Ishikawa (cell line): ENCODE measurements at regions not wholly inside any gene's neighbourhood (a gene's known extent, or its start where the extent isn't known, plus 50 kb on each side); places are given as distances from the start of the nearest gene placed in this dataset.

Source experiments
- CEBPB ChIP-seq: IDR thresholded peaks from 2 replicates; pipeline ENCODE4 v1.6.1; 2012
- CREB1 ChIP-seq: IDR thresholded peaks from 2 replicates; pipeline ENCODE4 v1.6.1; 2012; ENCODE audit warnings: low read depth
- EGR1 ChIP-seq: IDR thresholded peaks from 2 replicates; pipeline ENCODE4 v1.6.1; 2012
- EP300 ChIP-seq: IDR thresholded peaks from 2 replicates; pipeline ENCODE4 v1.6.1; 2012; ENCODE audit warnings: borderline replicate concordance
- FOXM1 ChIP-seq: IDR thresholded peaks from 2 replicates; pipeline ENCODE4 v1.6.1; 2012; ENCODE audit warnings: low read depth, borderline replicate concordance
- MAX ChIP-seq: IDR thresholded peaks from 2 replicates; pipeline ENCODE4 v1.6.1; 2012
- NFIC ChIP-seq: IDR thresholded peaks from 2 replicates; pipeline ENCODE4 v1.6.1; 2012
- RAD21 ChIP-seq: IDR thresholded peaks from 2 replicates; pipeline ENCODE4 v1.6.1; 2012; ENCODE audit warnings: low read depth
- REST ChIP-seq: IDR thresholded peaks from 2 replicates; pipeline ENCODE4 v1.6.1; 2012; ENCODE audit warnings: low read depth, mild to moderate bottlenecking
- TAF1 ChIP-seq: IDR thresholded peaks from 2 replicates; pipeline ENCODE4 v1.6.1; 2012; ENCODE audit warnings: low read depth, mild to moderate bottlenecking
- TCF12 ChIP-seq: IDR thresholded peaks from 2 replicates; pipeline ENCODE4 v1.6.1; 2012; ENCODE audit warnings: low read depth
- TEAD4 ChIP-seq: IDR thresholded peaks from 2 replicates; pipeline ENCODE4 v1.6.1; 2012
- USF1 ChIP-seq: IDR thresholded peaks from 2 replicates; pipeline ENCODE4 v1.6.1; 2012
- YY1 ChIP-seq: IDR thresholded peaks from 2 replicates; pipeline ENCODE4 v1.6.1; 2012; ENCODE audit warnings: low read depth
- ZBTB7A ChIP-seq: IDR thresholded peaks from 2 replicates; pipeline ENCODE4 v1.6.1; 2012; ENCODE audit warnings: low read depth

GRCh38 chr3:25354071-25354470, 74.0 kb upstream of the RARB start:
- TF ChIP-seq EGR1 (no peak), TEAD4 (no peak), USF1 (no peak), TAF1 (no peak), EP300 (no peak), RAD21 (no peak)

- TF ChIP-seq ZBTB7A (no peak), RAD21 (no peak), TCF12 (no peak), EP300 (no peak), EGR1 (no peak), USF1 (no peak), CEBPB (no peak), TEAD4 (no peak), NFIC (no peak), CREB1 (no peak), TAF1 (no peak), REST (no peak), MAX (no peak), FOXM1 (no peak), YY1 (no peak)
Observed at GRCh38 chr3:25355034-25355885, 72.8 kb upstream of the RARB start.

GRCh38 chr3:25355998-25356397, 72.1 kb upstream of the RARB start:
- TF ChIP-seq RAD21 (no peak), TEAD4 (no peak), TCF12 (no peak), MAX (no peak), CREB1 (no peak), TAF1 (no peak), ZBTB7A (no peak), EP300 (no peak), REST (no peak), USF1 (no peak), CEBPB (no peak), YY1 (no peak), FOXM1 (no peak), NFIC (no peak), EGR1 (no peak)

- TF ChIP-seq ZBTB7A (no peak), RAD21 (no peak), YY1 (no peak), TEAD4 (no peak), EGR1 (no peak), TCF12 (no peak), FOXM1 (no peak), USF1 (no peak)
Observed at GRCh38 chr3:25362118-25362517, 65.9 kb upstream of the RARB start.

GRCh38 chr3:25365636-25366035, 62.4 kb upstream of the RARB start:
- TF ChIP-seq CEBPB (no peak), TAF1 (no peak), RAD21 (no peak), MAX (no peak), REST (no peak), EP300 (no peak), FOXM1 (no peak), YY1 (no peak), NFIC (no peak), ZBTB7A (no peak), USF1 (no peak), TEAD4 (no peak), CREB1 (no peak)
